GM19035 (cell line): ENCODE measurements at regions not wholly inside any gene's neighbourhood (a gene's known extent, or its start where the extent isn't known, plus 50 kb on each side); places are given as distances from the start of the nearest gene placed in this dataset.
"Not testable (repeated sequence)": the region's sequence is repeated elsewhere in the genome, so short reads cannot be mapped to it uniquely, and the experiment has no call there.

Source experiments
- ATAC-seq: cut with Tn5 transposase; IDR thresholded peaks from one replicate; pipeline ENCODE4 v1.9.1; 2021; ENCODE audit not compliant: unreplicated experiment

DNA sequence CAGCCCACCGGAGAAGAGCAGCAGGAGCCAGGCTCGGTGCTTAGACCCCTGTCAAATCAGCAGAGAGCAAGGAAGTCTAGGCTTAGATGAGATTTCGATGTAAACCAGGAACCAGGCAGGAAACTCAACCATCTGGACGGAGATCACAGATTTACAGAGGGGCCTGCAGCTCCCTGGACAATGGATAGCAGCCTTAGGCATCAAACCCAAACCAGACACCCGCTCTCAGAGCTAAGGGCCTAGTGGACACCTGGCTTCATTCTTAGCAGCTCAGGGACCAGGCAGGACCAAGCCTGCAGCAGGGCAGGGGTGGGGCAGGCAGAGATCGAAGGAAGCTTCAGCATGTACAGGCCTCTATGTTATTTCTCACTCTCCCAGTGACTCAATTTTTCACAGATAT lies 127.8 kb upstream of the FMN2 start:
- ATAC-seq: no peak

DNA sequence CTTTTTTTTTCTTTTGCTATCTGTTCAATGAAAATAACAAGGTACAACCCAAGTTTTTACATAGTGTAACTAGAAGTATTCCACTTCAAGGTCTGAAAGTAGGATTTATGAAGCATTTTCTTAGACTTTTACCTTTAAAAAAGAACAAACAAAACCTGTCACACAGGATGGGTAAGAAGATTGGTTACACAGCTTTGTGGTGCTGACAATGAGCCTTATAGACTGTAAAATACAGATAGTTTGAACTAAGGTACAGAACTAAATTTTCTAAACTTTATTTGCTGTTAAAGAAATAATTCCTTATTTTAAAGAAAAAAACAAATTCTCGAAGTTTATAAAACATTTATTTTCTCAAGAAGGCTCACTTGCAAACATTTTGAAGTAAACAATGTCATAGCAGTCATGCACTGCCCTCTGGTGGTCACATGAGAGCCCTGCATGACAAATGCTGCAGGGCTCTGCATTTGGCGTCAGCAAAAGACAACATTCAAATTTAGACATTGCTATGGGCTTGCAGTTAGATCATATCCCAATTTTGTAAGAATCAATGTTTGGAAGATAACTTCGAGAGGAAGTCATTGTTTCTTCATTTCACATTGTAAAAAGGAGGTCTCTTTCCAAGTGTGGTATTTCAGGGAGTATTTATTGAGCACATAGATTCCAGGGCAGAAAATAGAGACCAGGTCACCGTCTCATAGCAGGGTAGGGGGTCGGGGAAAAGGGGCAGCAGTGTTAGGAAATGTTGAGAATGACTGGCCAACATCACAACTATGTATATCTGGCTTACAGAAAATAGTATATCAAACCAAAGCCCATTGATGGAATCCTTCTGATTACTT lies 115.3 kb upstream of the FMN2 start:
- ATAC-seq: peak; percentile 94

- ATAC-seq: no peak
Observed at GRCh38 chr1:239977416-239977815, 114.3 kb upstream of the FMN2 start.

DNA sequence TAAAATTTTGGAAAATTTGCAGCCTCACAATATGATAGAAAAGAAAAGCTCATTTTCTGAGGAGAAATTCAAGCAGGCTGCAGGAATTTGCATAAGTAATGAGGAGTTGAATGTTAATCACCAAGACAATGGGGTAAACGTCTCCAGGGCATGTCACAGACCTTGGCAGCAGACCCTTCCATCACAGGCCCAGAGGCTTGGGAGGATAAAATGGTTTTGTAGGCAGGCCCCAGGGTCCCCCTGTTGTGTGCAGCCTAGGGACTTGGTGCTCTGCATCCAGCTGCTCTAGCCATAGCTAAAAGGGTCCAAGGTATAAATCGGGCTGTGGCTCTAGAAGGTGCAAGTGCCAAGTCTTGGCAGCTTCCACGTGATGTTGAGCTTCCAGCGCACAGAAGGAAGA lies 112.2 kb upstream of the FMN2 start:
- ATAC-seq: no peak

DNA sequence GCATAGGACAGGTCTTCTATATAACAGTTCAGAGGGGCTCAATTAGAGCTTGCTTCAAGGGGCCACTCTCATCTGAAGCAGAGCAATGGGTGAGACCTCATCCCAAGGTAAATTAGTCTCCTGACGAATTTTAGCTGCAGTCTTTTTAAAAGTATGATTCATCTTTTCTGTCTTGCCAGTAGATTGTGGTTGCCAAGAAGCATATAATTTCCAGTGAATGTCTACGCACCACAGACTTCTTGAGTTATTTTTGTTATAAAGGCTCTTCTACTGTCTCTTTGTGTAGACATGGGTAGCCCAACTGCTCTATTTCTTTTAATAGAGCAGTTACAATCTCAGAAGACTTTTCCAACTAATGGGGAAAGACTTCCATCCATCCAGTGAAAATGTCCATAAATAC lies 108.9 kb upstream of the FMN2 start:
- ATAC-seq: no peak

GRCh38 chr1:239985044-239985443 lies 106.6 kb upstream of the FMN2 start:
- no peak for ATAC-seq

DNA sequence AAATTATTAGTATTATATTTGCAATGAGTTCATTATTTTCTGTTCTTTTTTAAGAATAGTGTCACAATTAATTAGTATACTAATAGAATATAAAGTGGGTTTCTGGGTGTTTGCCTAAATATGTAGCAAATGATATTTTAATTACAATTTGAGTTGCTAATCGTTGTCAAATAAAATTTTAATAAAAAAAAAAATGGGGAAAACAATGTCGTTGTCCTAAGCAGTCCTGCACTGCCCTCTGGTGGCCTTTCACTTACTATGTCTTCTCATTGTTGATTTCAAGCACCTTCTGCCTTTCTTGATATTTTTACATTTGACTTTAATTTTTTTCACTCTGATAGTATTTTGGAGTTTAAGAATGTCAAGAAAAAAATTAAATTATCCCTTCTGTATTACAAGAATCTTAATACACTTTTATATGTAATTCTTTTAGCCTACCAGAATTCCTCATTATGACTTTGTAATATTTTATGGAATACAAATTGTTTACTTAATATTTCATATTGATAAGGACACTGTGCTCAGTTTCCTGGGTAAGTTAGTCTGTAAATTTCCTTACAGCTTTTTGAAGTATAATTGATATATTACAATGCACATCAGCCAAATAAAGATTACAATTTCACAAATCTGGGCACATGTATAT lies 104.5 kb upstream of the FMN2 start:
- no peak for ATAC-seq

DNA sequence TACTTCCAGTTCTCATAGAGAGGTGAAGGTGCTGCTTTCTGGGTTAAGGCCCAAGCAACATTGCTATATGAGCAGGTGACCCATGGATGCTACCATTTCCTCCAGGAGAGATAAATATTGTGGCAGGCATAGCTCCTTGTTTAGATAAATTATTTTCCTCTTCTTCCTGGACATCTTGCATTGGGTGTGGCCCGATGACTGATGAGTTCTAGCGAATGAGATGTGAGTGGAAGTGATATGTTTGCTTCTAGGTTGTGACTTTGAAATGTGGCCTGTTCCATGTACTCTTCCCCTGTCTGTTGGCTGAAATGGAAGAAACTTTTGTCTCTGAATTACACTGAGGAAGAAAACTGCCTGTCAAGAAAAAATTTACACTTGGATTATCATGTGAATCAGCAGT lies 101.7 kb upstream of the FMN2 start:
- no peak for ATAC-seq

- not testable (repeated sequence) for ATAC-seq
Observed at GRCh38 chr1:239992566-239992965, 99.1 kb upstream of the FMN2 start.

GRCh38 chr1:239993366-239993765 lies 98.3 kb upstream of the FMN2 start:
- ATAC-seq: no peak

DNA sequence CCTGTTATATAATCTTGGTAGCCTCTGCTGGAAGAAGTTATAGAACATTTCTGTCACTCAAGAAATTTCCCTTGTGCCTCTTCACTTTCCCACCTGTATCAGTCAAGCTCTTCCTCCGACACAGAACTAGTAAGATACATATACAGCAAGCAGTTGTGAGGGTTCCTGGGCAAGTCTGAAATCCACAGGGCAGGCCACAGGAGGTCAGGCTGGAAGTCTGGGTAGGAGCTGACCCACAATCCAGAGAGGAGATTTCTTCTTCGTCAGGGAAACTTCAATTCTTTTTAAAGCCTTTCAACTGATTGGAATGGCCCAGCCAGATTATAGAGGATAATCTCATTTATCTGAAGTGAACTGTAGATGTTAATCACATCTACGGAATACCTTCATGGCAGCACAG lies 96.4 kb upstream of the FMN2 start:
- no peak for ATAC-seq

DNA sequence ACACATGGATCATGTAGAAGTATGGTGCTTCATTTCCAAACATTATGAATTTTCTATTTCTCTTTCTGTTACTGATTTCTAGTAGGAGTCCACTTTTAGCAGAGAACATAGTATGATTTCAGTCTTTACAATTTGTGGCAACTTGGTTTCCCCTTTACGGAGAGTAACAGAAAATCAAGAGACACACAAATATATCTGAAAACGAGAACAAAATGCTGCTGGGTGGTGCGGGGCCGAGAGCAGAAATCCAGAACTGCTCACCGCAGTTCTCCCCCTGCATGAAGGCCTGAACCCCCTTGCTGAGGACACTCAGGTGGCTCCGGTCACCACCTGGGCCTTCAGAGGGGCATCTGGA lies 94.5 kb upstream of the FMN2 start:
- no peak for ATAC-seq

DNA sequence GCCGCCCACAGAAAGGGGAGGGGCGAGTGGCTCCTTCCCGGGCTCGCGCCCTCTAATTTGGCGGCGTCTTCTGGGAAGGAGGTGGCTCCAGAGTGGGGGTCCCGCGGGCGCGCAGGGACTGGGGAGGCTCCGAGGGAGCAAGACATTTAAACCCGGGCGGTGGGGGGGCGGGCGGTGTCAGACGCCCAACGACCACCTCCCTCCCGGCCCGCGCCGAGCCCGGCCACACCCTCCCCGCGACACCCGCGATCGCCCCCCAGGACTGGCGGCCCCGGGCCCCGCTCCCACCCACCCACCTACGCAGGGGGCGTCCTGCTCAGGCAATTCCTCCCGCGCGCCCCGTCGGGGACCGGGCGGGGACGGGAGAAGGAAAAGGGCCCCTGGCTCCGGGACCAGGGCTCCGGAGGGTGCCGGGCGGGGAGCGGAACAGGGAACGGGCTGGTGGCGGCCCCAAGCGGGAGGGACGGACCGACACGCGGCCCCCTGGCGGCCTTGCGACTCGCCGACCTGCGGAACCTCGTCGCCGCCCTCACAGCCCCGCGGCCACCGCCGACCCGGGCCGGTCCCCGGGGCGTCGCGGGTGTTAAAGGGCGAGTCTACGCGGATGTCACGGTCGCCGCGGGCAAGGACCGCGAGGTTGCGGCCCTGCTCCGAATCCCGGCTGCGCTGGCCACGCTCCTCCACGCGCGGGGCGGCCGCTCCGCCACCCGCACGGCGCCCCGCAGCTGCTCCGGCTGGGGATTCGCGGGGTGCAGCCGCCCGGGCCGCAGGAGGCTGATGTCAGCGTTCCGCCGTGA lies 94.0 kb upstream of the FMN2 start:
- no peak for ATAC-seq

DNA sequence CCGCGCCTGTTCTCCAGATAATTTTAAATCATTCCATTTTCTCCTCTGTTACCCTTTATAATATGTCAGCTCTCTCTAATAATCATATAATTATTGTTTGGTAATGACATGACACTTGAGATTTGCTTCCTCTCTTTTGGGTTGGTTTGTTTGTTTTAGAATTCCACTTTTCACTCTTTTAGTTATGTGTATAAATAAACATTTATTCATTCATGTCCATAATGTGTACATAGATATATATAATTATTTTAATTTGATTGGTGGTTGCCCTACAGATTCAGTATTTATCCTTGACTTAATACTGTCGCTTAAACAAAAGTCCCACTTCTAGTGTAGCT lies 93.4 kb upstream of the FMN2 start:
- ATAC-seq: no peak

GRCh38 chr1:239999170-239999569 lies 92.5 kb upstream of the FMN2 start:
- no peak for ATAC-seq

DNA sequence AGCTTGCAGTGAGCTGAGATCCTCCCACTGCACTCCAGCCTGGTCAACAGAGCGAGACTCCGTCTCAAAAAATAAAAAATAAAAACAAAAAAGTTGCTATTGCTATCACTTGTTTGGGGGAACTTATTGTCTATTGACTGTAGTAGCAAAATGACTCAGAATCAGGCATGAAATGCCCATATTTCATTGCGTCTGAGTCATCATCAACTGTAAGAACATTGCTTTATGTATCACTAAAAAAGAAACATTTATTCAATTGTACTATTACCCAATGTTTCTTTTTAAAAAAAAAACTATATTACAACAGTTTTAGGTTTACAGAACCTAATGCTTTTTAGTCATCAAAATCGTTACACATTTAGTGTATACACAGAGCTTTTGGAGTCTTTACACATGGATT lies 91.0 kb upstream of the FMN2 start:
- no peak for ATAC-seq

DNA sequence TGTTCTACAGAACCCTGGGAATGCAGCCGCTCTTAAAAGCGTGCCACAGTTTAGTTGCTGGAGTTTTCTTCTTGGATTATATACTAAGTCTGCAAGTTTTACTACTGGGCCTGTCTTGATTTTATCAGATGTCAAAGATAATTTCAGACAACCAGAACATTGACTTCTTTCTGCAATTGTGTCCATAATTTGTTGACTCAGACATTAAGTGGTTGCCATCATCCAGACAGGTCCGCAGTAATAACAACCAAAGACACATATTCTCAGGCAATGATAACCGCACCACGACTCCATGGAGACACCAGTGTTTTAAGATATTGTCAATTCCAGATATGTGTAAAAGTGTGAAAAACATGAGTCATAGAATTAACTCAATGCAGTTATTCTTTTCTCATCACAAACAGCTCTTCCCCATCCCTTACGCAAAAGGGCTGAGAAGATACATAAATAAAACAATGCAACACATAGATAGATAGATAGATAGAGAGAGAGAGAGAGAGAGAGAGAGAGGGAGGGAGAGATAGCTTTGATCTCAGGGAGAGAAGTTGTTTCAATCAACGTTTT lies 90.4 kb upstream of the FMN2 start:
- ATAC-seq: no peak

DNA sequence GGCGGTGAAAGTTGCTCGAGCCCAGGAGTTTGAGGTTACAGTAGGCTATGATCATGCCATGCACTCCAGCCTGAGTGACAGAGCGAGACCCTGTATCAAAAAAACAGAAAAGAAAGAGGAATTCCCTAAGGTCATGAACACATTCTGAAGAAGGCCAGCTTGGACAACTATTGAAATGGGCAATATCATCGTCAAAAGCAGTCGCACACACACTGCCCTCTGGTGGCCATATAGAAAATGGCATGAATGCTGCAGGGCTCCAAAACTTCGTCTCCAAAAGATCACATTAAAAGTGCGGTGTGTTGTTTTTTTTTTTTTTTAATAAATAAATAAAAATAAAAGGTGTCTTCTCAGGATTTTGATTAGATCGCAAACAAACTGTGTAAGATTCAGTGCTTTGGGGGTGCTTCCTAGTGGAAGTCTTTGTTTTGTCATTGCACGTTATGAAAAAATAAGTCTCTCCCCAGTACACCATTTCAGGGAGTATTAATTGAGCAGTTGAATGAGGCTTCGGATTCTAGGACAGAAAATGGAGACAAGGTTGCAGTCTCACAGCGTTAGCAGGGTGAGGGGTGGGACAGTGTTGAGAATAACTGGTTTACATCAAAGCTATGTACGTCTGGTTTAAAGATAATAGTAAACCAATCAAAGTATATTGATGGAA lies 87.5 kb upstream of the FMN2 start:
- no peak for ATAC-seq

DNA sequence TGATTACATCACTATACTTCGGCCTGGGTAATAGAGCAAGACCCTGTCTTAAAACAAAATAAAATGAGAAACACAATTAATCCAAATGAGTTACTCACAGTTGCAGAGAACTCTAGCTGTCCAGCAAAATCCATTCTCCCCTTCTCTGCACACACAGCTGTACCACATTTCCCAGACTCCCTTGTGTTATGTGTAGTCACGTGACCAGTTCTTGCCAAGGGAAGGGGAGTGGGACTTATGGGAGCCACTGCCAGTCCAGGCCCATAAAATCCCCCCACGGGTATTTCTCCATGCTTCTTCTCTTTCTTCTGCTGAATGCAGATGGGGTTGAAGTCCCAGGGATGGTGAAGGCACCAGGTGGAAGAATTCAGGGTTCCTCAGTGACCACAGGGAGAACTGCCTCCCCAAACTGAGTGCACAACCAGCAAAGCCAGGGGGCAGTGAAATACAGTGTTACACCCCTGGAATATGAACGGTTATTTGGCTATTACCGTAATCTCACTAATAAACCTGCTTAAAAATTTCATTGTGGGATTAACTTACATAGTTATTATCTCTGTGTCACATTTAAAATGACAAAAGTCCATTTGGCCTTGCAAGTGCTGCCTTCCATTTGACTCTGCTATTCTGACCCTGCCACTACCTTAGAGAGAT lies 85.6 kb upstream of the FMN2 start:
- no peak for ATAC-seq

GRCh38 chr1:240008298-240008697 lies 83.4 kb upstream of the FMN2 start:
- no peak for ATAC-seq

DNA sequence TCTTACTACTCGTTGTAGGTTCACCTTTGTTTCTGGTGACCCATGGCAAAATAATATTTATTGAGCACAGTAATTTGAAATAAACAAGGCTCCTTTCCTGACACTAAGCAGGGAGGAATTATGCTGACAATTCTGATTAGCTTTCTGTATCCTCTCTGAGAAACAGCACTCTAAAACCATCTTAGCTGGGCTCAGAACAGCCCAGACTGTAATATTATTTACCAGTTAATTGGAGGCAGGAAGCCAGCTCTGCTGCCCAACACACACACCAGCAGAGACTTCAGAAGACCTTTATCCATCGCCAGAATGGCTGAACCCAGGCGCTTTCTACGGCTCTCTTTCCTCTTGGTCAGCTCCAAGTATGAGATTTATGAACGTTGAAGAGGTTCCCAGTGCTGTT lies 77.6 kb upstream of the FMN2 start:
- no peak for ATAC-seq
